ENCODE measurements at regions not wholly inside any gene's neighbourhood (a gene's known extent, or its start where the extent isn't known, plus 50 kb on each side); places are given as distances from the start of the nearest gene placed in this dataset.

DNA sequence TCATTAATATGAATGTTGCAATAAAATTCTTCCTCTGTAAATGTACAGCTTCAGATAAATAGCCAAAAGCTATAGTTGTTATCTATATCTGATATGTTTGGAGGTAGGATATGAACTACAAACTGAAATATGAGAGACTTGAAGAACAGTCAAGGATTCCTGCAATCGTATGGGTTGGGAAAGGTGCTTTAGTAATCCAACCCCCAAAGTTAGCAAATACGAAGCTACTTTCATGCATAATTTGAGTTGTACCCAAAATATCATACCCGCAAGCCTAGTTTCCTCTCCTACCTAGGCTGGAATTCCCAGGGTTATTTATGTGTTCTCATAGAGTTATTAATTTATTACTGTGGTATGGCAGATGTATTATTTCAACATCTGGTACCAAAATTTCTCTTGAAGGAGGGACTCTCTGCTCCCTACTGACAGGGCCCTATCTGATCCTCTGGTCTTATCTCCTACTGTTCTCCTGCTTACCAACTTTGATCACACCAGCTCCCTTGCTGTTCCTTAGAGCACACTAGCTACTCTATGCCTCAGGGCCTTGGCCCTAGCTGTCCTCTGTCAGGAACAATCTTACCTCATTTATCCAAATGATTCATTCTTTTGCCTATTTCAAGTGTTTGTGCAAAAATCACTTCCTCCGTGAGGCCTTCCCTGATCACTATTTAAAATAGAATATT lies 140.4 kb upstream of the CCDC54 start:
- H4K20me1 ChIP-seq (ENCODE audit: insufficient read depth, low read depth, low read length): no peaks in the 10 kb centered on the region
- H3K36me3 ChIP-seq (ENCODE audit: insufficient read depth, low read length): no peaks in the 10 kb centered on the region
- no peaks in the 10 kb centered on the region for H3K9me2 ChIP-seq (replicated peaks; ENCODE audit: insufficient read depth, low read length)
- H3K27me3 ChIP-seq (ENCODE audit: low read length): no peaks in the 10 kb centered on the region
- no peak overlapping the region for H3K4me2 ChIP-seq (ENCODE audit: low read depth, low read length, poor library complexity, severe bottlenecking)
- H3K79me2 ChIP-seq (ENCODE audit: low read length): peaks cover 13% of the 10 kb centered on the region
- no peak overlapping the region for H2AFZ ChIP-seq (ENCODE audit: low read length)
- peaks cover 19% of the 10 kb centered on the region for H3K4me1 ChIP-seq (ENCODE audit: low read length)
- DNase-seq: no peak
- no peak overlapping the region for H3K4me3 ChIP-seq (ENCODE audit: low read length)
- no peaks in the 10 kb centered on the region for H3K9me3 ChIP-seq (ENCODE audit: low read length)
- H3K27ac ChIP-seq (ENCODE audit: low read length): no peak overlapping the region
- H3K9ac ChIP-seq (ENCODE audit: low read length): no peak overlapping the region

DNA sequence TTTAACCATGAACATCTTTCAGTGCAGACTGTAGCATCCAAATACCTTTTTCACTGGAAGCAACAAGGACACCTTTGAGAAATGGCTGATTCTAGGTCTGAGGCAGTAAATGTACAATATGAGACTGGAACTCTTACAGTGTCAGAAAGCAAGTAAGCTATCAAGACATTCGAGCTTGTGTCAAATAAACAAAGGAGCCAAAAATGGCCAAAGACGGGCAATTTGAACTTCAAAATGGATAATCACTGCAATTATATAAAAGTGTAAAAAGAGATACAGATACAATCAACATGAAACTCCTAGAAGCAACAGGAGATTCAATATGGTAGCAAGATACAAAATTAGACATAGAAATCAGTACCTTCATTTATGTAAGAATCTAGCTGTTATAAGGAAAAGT lies 138.5 kb upstream of the CCDC54 start:
- Histone ChIP-seq H3K4me3 (ENCODE audit: low read length) (no peak overlapping the region), H3K4me2 (ENCODE audit: low read depth, low read length, poor library complexity, severe bottlenecking) (no peak overlapping the region), H3K27me3 (ENCODE audit: low read length) (no peaks in the 10 kb centered on the region), H3K9ac (ENCODE audit: low read length) (no peak overlapping the region), H3K36me3 (ENCODE audit: insufficient read depth, low read length) (no peaks in the 10 kb centered on the region), H3K9me3 (ENCODE audit: low read length) (no peaks in the 10 kb centered on the region), H2AFZ (ENCODE audit: low read length) (no peak overlapping the region), H4K20me1 (ENCODE audit: insufficient read depth, low read depth, low read length) (no peaks in the 10 kb centered on the region), H3K79me2 (ENCODE audit: low read length) (peaks cover 31% of the 10 kb centered on the region), H3K9me2 (replicated peaks; ENCODE audit: insufficient read depth, low read length) (no peaks in the 10 kb centered on the region), H3K4me1 (ENCODE audit: low read length) (peaks cover 30% of the 10 kb centered on the region), H3K27ac (ENCODE audit: low read length) (no peak overlapping the region)
- DNase-seq: no peak

DNA sequence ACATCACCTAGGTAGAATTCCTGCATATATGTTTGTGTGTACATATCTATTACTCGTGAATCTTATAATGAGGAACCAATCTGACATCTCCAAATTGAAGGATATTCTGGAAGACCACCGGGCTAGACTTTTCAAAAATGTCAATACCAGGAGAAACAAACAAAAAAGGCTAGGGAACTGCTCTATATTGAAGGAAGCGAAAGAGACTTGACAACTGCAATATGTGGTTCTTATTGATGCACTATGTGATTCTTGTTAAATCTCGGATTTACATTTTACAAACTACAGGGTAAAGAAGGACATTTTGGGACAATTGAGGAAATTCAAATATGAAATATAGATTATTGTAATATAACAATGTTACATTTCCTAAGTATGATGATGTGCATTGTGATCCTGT lies 137.5 kb upstream of the CCDC54 start:
- no peak for DNase-seq
- Histone ChIP-seq H3K9me3 (ENCODE audit: low read length) (no peaks in the 10 kb centered on the region), H3K4me3 (ENCODE audit: low read length) (peak overlapping the region; percentile 95), H4K20me1 (ENCODE audit: insufficient read depth, low read depth, low read length) (no peaks in the 10 kb centered on the region), H3K9ac (ENCODE audit: low read length) (peak overlapping the region; percentile 91), H3K36me3 (ENCODE audit: insufficient read depth, low read length) (no peaks in the 10 kb centered on the region), H3K9me2 (replicated peaks; ENCODE audit: insufficient read depth, low read length) (no peaks in the 10 kb centered on the region), H3K27ac (ENCODE audit: low read length) (no peak overlapping the region), H3K79me2 (ENCODE audit: low read length) (peaks cover 40% of the 10 kb centered on the region), H2AFZ (ENCODE audit: low read length) (0 out of 2 replicates have a peak overlapping the region, but pooled peaks have one; percentile 95), H3K27me3 (ENCODE audit: low read length) (no peaks in the 10 kb centered on the region), H3K4me1 (ENCODE audit: low read length) (peaks cover 30% of the 10 kb centered on the region), H3K4me2 (ENCODE audit: low read depth, low read length, poor library complexity, severe bottlenecking) (peak overlapping the region; percentile 91)

DNA sequence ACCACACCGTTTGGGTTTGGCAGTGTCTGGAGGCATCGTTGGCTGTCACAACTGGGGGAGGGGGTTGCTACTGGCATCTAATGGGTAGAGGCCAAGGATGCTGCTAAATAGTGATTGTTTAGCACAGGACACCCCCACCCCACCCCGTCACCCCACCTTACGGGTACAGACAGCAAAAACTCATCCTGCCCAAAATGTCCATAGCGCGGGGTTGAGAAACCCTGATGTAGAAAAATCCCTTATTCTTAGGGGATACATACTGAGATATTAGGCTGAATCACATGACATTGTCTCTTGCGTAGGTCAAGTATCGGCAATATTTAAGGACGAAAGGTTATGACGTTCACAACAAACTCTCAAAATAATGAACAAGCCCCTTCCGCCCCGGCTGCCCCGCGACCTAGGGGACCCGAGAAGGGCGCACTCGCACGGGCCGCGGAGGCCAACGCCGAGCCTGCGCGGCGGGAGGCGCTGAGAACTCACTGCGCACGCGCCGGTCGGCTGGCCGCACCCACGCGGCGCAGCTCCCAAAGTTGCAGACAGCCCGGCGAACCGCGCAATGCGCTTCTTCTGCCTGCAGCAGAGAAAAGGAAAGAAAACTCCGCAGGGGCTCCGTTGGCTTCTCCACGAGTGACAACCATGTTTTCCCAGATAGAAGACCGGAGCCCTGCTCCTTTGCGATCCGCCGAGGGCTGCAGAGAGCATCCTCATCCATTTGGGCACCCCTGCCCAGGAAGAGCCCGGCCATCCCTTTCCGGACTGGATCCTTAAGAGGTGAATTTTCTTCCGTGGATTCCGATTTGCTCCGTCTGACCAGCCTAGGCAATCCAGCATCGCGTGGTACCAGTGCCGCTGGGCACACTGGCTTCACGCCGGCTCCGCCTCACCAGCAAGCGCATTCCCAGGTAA lies 136.8 kb upstream of the CCDC54 start:
- DNase-seq: peak; percentile 94
- peaks cover 42% of the 10 kb centered on the region for H3K79me2 ChIP-seq (ENCODE audit: low read length)
- peak overlapping the region; percentile 91 for H3K4me2 ChIP-seq (ENCODE audit: low read depth, low read length, poor library complexity, severe bottlenecking)
- peaks cover 30% of the 10 kb centered on the region for H3K4me1 ChIP-seq (ENCODE audit: low read length)
- no peaks in the 10 kb centered on the region for H3K27me3 ChIP-seq (ENCODE audit: low read length)
- peak overlapping the region; percentile 95 for H3K4me3 ChIP-seq (ENCODE audit: low read length)
- H4K20me1 ChIP-seq (ENCODE audit: insufficient read depth, low read depth, low read length): no peaks in the 10 kb centered on the region
- H2AFZ ChIP-seq (ENCODE audit: low read length): peak overlapping the region; percentile 95
- H3K9ac ChIP-seq (ENCODE audit: low read length): peak overlapping the region; percentile 91
- H3K36me3 ChIP-seq (ENCODE audit: insufficient read depth, low read length): no peaks in the 10 kb centered on the region
- peak overlapping the region; percentile 7; the same call in 1 of the 2 replicates for H3K27ac ChIP-seq (ENCODE audit: low read length)
- no peaks in the 10 kb centered on the region for H3K9me2 ChIP-seq (replicated peaks; ENCODE audit: insufficient read depth, low read length)
- H3K9me3 ChIP-seq (ENCODE audit: low read length): no peaks in the 10 kb centered on the region

DNA sequence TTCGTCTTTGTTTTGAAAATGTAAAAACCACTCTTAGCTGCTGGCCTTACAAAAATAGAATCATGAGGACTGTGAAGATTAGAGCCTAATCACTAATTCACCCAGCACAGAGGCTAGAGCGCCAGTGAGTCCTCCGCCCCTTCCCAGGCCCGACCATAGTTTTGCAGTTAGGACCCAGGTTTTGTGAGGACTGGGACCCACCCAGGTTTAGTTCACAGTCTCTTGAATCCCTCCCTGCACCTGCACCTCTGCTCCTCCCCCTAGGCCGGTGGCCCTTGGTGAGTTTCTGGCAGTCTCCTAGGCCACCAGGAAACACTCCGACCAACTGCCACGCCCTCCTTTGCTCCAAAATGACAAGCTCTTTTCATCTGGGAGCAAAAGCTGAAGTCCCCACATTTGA lies 136.0 kb upstream of the CCDC54 start:
- Histone ChIP-seq H3K9me2 (replicated peaks; ENCODE audit: insufficient read depth, low read length) (no peaks in the 10 kb centered on the region), H3K9ac (ENCODE audit: low read length) (peak overlapping the region; percentile 91), H3K27me3 (ENCODE audit: low read length) (no peaks in the 10 kb centered on the region), H3K4me2 (ENCODE audit: low read depth, low read length, poor library complexity, severe bottlenecking) (peak overlapping the region; percentile 91), H2AFZ (ENCODE audit: low read length) (peak overlapping the region; percentile 95), H3K4me1 (ENCODE audit: low read length) (peaks cover 27% of the 10 kb centered on the region), H3K79me2 (ENCODE audit: low read length) (peaks cover 42% of the 10 kb centered on the region), H4K20me1 (ENCODE audit: insufficient read depth, low read depth, low read length) (no peaks in the 10 kb centered on the region), H3K9me3 (ENCODE audit: low read length) (no peaks in the 10 kb centered on the region), H3K27ac (ENCODE audit: low read length) (peak overlapping the region; percentile 7; the same call in 1 of the 2 replicates), H3K36me3 (ENCODE audit: insufficient read depth, low read length) (no peaks in the 10 kb centered on the region), H3K4me3 (ENCODE audit: low read length) (peak overlapping the region; percentile 95)
- DNase-seq: peak; percentile 79

DNA sequence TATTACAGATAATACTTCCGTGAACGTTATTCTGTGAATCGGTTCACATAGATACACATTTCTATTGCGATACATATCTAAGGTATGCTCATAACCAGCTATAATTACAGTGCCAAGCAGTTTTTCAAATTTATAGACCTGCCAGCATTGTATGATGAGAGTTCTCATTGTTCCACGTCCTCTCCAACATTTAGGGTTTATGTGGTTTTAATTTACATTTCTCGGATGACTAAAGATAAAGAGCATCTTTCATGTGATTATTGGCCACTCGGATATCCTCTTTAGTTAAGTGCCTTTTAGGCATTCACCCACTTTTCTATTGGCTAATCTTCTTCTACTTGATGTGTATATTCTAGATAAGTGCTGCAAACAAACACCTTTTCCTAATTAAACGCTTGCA lies 134.7 kb upstream of the CCDC54 start:
- Histone ChIP-seq H4K20me1 (ENCODE audit: insufficient read depth, low read depth, low read length) (no peaks in the 10 kb centered on the region), H3K36me3 (ENCODE audit: insufficient read depth, low read length) (peaks cover 5% of the 10 kb centered on the region; the same call in 1 of the 2 replicates), H3K79me2 (ENCODE audit: low read length) (peaks cover 42% of the 10 kb centered on the region), H3K9ac (ENCODE audit: low read length) (no peak overlapping the region), H3K4me3 (ENCODE audit: low read length) (peak overlapping the region; percentile 95; the same call in 1 of the 2 replicates), H3K9me3 (ENCODE audit: low read length) (no peaks in the 10 kb centered on the region), H3K9me2 (replicated peaks; ENCODE audit: insufficient read depth, low read length) (no peaks in the 10 kb centered on the region), H2AFZ (ENCODE audit: low read length) (no peak overlapping the region), H3K27me3 (ENCODE audit: low read length) (no peaks in the 10 kb centered on the region), H3K27ac (ENCODE audit: low read length) (no peak overlapping the region), H3K4me1 (ENCODE audit: low read length) (peaks cover 26% of the 10 kb centered on the region), H3K4me2 (ENCODE audit: low read depth, low read length, poor library complexity, severe bottlenecking) (peak overlapping the region; percentile 91)
- DNase-seq: no peak

DNA sequence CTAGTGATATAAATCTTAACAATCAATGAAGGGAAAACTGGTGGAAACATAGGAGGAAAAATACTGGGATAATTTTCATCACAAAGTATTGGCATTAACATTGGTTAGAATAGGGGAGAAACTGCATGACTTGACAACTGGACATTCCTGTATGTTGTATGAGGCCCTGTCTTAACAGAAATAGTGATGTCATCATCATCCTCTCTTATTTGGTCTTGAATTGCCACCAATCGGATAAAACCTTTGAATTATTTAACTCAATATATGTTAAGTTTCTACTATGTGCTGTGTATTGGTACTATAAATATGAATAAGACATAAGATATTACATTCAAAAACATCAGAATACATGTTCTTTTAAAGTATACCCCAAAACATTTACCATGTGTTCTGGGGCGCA lies 130.1 kb upstream of the CCDC54 start:
- Histone ChIP-seq H3K4me1 (ENCODE audit: low read length) (peaks cover 8% of the 10 kb centered on the region), H3K36me3 (ENCODE audit: insufficient read depth, low read length) (peaks cover 10% of the 10 kb centered on the region; the same call in 1 of the 2 replicates), H3K9me3 (ENCODE audit: low read length) (no peaks in the 10 kb centered on the region), H3K9ac (ENCODE audit: low read length) (no peak overlapping the region), H3K4me2 (ENCODE audit: low read depth, low read length, poor library complexity, severe bottlenecking) (no peak overlapping the region), H3K79me2 (ENCODE audit: low read length) (peaks cover 26% of the 10 kb centered on the region), H2AFZ (ENCODE audit: low read length) (no peak overlapping the region), H3K4me3 (ENCODE audit: low read length) (no peak overlapping the region), H3K9me2 (replicated peaks; ENCODE audit: insufficient read depth, low read length) (no peaks in the 10 kb centered on the region), H4K20me1 (ENCODE audit: insufficient read depth, low read depth, low read length) (no peaks in the 10 kb centered on the region), H3K27ac (ENCODE audit: low read length) (no peak overlapping the region), H3K27me3 (ENCODE audit: low read length) (no peaks in the 10 kb centered on the region)
- DNase-seq: no peak

DNA sequence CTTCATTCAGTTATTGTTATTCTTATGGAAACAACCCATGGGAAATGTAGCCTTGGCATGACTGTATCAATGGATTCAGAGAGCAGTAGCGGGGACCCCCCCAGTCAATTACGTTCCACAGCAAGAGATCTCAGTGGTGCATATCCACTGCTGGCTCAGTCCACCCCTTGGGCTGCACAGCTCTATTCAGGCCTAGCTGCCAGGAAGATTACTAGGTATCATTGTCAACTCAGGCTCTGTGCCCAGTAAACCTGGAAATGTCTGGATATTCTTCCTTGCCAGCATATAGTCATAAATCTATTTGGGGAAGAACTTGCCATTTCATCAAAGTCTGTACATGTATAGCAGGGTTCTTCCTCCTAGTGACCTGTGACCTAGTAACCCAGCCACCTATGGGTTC lies 128.1 kb upstream of the CCDC54 start:
- H3K27ac ChIP-seq (ENCODE audit: low read length): no peak overlapping the region
- no peaks in the 10 kb centered on the region for H3K27me3 ChIP-seq (ENCODE audit: low read length)
- no peaks in the 10 kb centered on the region for H3K4me1 ChIP-seq (ENCODE audit: low read length)
- H3K79me2 ChIP-seq (ENCODE audit: low read length): peaks cover 8% of the 10 kb centered on the region; the same call in 1 of the 2 replicates
- DNase-seq: no peak
- no peaks in the 10 kb centered on the region for H3K9me2 ChIP-seq (replicated peaks; ENCODE audit: insufficient read depth, low read length)
- no peak overlapping the region for H2AFZ ChIP-seq (ENCODE audit: low read length)
- H3K4me3 ChIP-seq (ENCODE audit: low read length): no peak overlapping the region
- H3K4me2 ChIP-seq (ENCODE audit: low read depth, low read length, poor library complexity, severe bottlenecking): no peak overlapping the region
- no peaks in the 10 kb centered on the region for H3K9me3 ChIP-seq (ENCODE audit: low read length)
- peaks cover 10% of the 10 kb centered on the region; the same call in 1 of the 2 replicates for H3K36me3 ChIP-seq (ENCODE audit: insufficient read depth, low read length)
- no peak overlapping the region for H3K9ac ChIP-seq (ENCODE audit: low read length)
- H4K20me1 ChIP-seq (ENCODE audit: insufficient read depth, low read depth, low read length): no peaks in the 10 kb centered on the region

Data from Karpas-422 (cell line).